GM12865 (cell line): ENCODE measurements at regions not wholly inside any gene's neighbourhood (a gene's known extent, or its start where the extent isn't known, plus 50 kb on each side); places are given as distances from the start of the nearest gene placed in this dataset.

Experiments used
- DNase-seq: peaks from one replicate; pipeline ENCODE4 v3.0.0; 2010; ENCODE audit warnings: low read depth
- H3K4me3 ChIP-seq: 2 replicates; pipeline ENCODE4 v1.5.1; 2011; ENCODE audit warnings: mild to moderate bottlenecking, low read depth, low read length, control low read depth
- CTCF ChIP-seq: IDR thresholded peaks from 2 replicates; pipeline ENCODE4 v1.5.1; 2011; ENCODE audit warnings: low read length, control low read depth, low read depth, inconsistent platforms; ENCODE audit not compliant: insufficient read depth; ENCODE audit errors: missing control alignments

GRCh38 chr2:136437461-136437860 is 319.5 kb upstream of the CXCR4 start:
- no peak for TF ChIP-seq CTCF
- DNase-seq, result no peak
- H3K4me3 ChIP-seq, result no peak overlapping the region

GRCh38 chr2:136436936-136437335 is 319.0 kb upstream of the CXCR4 start:
- no peak for TF ChIP-seq CTCF
- no peak for DNase-seq
- H3K4me3 ChIP-seq, result no peak overlapping the region

GRCh38 chr2:136434251-136434715 is 316.3 kb upstream of the CXCR4 start:
- no peak for TF ChIP-seq CTCF
- no peak overlapping the region for H3K4me3 ChIP-seq
- no peak for DNase-seq

GRCh38 chr2:136433261-136433660 is 315.3 kb upstream of the CXCR4 start:
- no peak for DNase-seq
- TF ChIP-seq CTCF, result no peak
- H3K4me3 ChIP-seq, result no peak overlapping the region

- no peak for DNase-seq
- no peak for TF ChIP-seq CTCF
- no peak overlapping the region for H3K4me3 ChIP-seq
Observed at GRCh38 chr2:136424112-136424511, 306.2 kb upstream of the CXCR4 start.

- H3K4me3 ChIP-seq, result peak overlapping the region; percentile 49
- peak; percentile 83 for DNase-seq
- peak; percentile 79 for TF ChIP-seq CTCF
Observed at GRCh38 chr2:136423516-136423996, 305.6 kb upstream of the CXCR4 start.

DNA sequence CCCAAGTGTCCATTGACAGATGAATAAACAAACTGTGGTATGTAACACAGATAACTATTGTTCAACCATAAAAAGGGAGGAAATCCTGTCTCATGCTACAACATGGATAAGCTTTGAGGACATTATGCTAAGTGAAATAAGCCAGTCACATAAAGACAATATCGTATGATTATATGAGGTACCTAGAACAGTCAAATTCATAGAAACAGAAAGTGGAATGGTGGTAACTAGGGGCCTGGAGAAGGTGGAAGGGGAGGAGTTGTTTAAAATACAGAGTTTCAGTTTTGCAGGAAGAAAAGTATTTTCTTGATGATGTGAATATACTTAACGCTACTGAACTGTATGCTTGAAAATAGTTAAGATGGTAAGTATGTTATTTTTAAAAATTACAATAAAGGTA is 304.6 kb upstream of the CXCR4 start:
- no peak for DNase-seq
- no peak overlapping the region for H3K4me3 ChIP-seq
- TF ChIP-seq CTCF, result no peak
